Endothelial cell of hepatic sinusoid (primary cell): ENCODE measurements at regions not wholly inside any gene's neighbourhood (a gene's known extent, or its start where the extent isn't known, plus 50 kb on each side); places are given as distances from the start of the nearest gene placed in this dataset.

Experiments
- in situ Hi-C: cut with HindIII; loops from 2 replicates; pipeline ENCODE4 v1.10.0; 2017; ENCODE audit warnings: low sequenced_read_pairs

- in situ Hi-C loops, result no loop called here
Measured at GRCh38 chr5:5063533-5063953, 76.6 kb upstream of the ADAMTS16 start.

DNA sequence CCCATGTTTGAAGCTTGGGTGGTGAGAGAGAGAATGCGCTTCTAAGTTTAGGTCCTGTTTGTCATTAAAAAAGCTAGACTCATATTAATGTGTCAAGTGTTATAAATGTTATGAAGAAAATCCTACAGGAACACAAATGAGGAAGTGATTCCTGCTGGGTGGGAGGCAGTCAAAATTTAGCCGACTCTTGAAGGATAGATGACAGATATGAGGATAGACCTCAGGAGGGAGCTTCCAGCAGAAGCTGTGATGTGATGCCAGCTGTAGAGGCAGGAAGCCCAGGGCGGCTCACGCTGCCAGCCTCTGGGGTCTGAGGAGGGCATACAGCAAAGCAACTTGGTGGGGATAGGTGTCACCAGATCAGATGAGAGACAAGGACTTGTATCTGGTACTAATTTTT, 74.7 kb upstream of the ADAMTS16 start:
- in situ Hi-C loops, result no loop called here

DNA sequence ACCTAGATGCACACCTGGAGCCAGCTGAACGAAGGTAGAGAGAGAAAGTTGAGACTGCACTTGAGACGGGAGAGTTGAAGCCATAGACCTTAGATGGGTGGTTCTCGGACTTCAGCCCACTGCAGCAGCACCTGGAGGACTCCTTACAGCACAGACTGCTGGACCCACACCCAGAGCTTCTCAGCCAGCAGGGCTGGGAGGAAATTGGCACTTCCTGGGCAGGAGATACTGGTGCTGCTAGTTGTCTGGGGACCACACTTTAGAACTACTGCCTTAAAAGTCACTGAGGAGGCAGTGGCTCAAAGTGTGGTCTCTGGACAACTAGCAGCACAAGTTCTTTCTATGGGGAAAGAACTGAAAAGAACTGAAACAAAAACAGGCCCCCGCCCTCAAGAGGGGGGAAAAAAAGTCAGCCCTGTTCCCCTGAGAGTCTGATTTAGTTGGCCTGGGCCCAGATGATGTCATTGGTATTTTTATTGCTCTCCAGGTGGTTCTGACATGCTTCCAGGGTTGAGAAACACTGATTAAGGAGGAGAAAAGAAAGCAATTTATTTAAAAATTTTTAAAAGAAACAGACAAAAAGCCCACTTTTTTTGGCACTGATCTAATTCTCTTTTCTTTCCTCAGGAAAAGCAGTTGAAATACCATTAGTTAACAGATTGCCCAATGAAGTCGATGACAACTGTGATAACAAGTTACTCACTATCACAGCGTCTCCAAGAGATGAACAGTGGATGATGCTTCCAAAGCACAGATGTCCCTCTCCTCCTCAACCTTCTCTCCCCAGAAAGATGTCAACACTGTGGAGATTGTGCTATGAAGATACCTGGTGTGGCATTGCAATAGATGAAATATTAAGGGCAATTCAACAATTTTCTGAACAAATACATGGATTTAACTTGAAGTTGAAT, 73.6 kb upstream of the ADAMTS16 start:
- in situ Hi-C loops, result no loop called here

DNA sequence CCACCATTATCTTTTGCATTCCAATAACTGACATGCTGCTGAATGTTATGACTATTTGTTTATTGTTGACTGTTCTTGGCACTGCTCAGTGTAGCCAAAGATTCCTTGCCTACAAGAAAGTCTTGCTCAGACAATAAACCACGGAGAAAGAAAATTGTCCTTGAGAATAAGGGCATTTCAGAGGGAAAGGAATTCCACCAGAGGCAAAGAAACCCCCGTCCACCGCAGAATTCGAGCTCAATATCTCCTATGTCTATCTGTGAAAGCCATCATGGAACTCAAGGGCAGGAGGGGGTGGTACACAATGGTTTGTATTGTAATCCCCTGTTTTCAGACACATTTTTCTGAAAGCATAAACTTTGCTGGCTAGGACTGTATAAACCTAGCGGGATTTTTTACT, 70.3 kb upstream of the ADAMTS16 start:
- in situ Hi-C loops, result no loop called here

GRCh38 chr5:5071554-5071953, 68.6 kb upstream of the ADAMTS16 start:
- in situ Hi-C loops, result no loop called here

DNA sequence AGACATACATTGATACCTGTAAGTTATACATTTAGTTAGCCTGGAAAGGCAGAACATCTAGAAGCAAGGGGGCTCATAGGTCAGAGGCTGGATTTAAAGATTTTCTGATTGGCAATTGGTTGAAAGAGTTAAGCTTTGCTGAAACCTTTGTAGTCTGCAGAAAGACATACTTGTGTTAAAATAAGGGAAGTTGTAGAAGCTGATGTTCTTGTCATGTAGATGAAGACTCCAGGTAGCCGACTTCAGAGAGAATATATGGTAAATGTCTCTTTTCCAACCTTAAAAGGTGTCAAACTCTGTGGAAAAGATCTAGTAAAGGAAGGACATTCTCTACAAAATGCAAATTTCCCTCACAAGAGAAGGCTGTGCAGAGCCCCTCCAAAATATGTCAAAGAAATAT, 62.9 kb upstream of the ADAMTS16 start:
- in situ Hi-C loops, result no loop called here

DNA sequence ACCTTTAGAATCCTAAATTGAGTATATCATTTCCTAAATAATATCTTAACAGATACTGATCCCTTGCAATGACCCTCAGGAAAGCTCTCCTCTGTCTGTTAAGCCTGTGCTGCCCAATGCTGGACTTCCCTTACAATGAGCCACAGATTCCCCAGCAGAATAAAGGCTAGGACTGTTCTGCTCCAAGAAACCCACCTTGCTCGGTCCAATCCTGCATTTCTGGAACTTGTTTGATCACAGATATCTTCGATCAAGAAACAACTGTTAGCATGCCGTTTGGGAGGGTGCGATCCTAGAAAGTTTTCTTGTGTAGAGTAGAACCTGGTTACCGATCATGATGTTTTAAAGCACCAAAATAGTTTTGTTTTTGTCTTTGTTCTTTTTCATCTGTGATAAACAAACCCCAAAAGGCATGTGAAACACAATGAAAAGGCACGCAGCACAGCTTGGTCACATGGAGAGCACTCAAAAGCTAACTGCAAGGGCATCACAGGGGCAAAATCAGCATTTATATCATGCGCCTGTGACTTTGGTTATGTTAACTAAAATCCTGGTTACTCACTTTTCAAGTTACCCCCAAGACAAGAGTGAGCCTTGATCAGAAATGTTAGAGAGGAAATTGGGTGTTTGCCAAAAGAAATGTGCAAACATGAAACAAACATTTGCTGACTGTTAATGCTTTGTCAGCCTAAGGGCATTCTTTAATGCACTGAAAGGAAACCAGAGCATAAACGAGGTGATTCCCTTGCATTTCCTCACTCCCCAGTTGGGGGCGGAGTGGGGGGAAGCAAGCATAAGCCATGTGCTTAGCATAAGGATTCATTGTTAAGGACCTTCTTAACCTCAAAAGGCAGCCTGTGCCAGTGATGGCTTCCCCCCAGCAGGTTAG, 61.9 kb upstream of the ADAMTS16 start:
- in situ Hi-C loops, result no loop called here

DNA sequence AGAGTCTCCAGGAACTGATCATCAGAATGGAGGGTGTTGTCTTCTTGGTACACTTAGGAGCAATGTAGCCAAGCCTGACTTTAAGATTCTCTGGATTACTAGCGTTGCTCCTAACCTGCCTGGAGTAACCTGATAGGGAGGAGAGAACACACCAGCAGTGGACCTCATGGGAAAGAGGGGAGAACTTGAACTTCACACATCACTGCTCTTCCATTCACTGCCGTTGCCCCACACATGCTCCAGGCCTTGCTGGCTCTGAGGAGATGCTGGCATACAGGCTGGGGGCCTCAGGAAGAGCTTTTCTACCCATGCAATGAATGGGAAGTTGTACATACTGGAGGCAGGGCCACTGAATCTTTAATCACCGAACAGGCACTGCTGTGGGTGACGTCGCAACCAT, 60.3 kb upstream of the ADAMTS16 start:
- in situ Hi-C loops, result no loop called here

DNA sequence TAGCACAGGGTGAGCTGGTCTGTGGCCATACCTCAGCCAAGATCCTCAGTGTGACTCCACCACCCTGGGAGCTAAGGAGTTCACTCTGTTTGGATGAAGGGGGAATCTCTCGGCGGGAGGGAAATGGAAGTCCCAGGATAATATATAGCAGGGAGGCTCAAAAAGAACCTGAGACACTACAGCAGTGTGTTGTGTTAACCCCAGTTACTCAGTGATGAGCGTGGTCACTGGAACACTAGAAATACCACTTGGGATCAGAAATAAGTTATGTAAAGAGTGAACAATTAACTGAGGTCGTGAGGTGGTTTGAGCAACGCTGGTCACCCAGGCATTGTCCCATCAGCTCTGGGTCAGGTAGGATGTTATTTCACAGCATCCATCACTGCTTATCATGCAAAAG, 59.3 kb upstream of the ADAMTS16 start:
- in situ Hi-C loops, result no loop called here

DNA sequence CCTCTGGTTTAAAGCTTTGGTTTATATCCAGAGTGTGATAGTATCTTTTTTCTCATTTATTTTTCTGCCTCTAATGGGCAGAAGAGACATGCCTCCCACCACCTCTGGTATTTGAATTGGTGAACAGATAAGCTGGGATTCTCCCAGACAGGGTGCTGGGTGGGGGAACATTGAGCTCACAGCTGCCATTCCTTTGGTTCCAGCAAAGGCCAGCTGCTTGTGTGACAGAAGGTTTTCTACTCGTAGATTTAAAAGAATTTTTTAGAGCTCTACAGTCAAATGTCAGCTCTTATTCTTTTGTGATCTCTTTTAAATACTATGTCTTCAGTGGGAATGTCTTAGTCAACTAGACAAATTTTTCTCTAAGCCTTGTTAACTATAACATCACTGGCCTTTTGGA, 54.7 kb upstream of the ADAMTS16 start:
- in situ Hi-C loops, result no loop called here

- in situ Hi-C loops, result no loop called here
Measured at GRCh38 chr5:5089895-5090649, 50.1 kb upstream of the ADAMTS16 start.
